Fibroblast of villous mesenchyme (primary cell): ENCODE measurements at regions not wholly inside any gene's neighbourhood (a gene's known extent, or its start where the extent isn't known, plus 50 kb on each side); places are given as distances from the start of the nearest gene placed in this dataset.

Experiments used
- DNase-seq: peaks from one replicate; pipeline ENCODE4 v3.0.0-alpha.2; 2010; ENCODE audit warnings: low read depth
- H3K4me3 ChIP-seq: 2 replicates; pipeline ENCODE4 v1.5.1; 2011; ENCODE audit warnings: low read depth, mild to moderate bottlenecking, low read length
- CTCF ChIP-seq: IDR thresholded peaks from 2 replicates; pipeline ENCODE4 v1.5.1; 2012; ENCODE audit warnings: low read depth, mild to moderate bottlenecking, low read length; ENCODE audit not compliant: insufficient read depth

DNA sequence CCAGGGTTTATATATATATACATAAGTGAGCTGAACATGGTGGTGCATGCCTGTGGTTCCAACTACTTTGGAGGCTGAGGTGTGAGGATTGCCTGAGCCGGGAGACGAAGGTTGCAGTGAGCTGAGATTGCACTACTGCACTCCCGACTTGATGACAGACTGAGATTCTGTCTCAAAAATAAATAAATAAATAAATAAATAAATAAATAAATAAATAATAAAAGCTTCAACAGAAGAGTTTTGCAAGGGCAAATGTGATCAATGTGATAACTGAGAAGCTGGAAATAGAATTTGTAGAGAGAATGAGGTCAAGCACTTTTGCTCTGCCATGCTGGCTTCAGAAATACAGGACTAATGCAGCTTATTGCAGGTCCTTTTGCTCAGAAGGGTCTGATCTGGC, 855.8 kb upstream of the PRMT6 start:
- H3K4me3 ChIP-seq = no peak overlapping the region
- DNase-seq = no peak
- no peak for TF ChIP-seq CTCF

- H3K4me3 ChIP-seq = no peak overlapping the region
- no peak for TF ChIP-seq CTCF
- no peak for DNase-seq
These were observed 849.3 kb upstream of the PRMT6 start for GRCh38 chr1:106207185-106207584.

DNA sequence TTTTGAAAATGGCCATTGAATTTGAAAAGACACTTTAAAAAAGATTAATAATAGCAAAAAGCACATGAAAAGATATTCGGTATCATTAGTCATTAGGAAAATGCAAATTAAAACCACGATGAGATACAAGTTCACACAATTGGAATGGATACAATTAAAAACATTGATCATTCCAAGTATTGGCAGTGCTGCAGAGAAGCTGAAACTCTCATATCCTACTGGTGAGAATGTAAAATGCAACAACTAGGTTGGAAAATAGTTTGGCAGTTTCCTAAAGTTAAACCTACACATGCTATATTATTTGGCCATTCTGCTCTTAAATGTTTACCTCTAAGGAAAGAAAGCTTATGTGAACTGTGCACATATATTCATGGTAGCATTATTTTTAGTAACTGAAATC, 838.7 kb upstream of the PRMT6 start:
- no peak for DNase-seq
- TF ChIP-seq CTCF = no peak
- no peak overlapping the region for H3K4me3 ChIP-seq

- TF ChIP-seq CTCF = no peak
- DNase-seq = no peak
- H3K4me3 ChIP-seq = no peak overlapping the region
These were observed 834.1 kb upstream of the PRMT6 start for GRCh38 chr1:106222403-106222802.

DNA sequence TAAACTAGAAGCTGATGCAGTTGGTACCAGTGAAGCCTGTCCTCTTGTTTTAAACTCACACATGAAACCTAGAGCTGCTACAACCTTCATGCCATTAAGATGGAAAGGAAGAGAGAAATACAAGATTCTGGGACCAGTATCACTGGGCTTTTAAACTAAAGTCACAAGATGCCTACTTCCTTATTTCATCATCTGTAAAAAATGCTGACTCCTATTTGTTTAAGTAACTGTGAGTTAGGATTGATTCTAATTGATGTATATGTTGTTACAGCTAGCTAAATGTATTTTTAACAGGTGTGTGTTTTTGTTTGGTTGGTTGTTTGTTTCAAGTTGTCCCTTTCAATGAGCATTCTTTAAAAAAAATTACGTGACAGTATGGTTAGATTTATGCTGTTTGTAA, 833.3 kb upstream of the PRMT6 start:
- no peak for TF ChIP-seq CTCF
- DNase-seq = no peak
- no peak overlapping the region for H3K4me3 ChIP-seq

- TF ChIP-seq CTCF = no peak
These were observed 832.0 kb upstream of the PRMT6 start for GRCh38 chr1:106224426-106224825.

GRCh38 chr1:106225403-106225802, 831.1 kb upstream of the PRMT6 start:
- no peak overlapping the region for H3K4me3 ChIP-seq
- no peak for TF ChIP-seq CTCF
- no peak for DNase-seq

More at GRCh38 chr1:106224426-106224825, 832.0 kb upstream of the PRMT6 start:
- H3K4me3 ChIP-seq = no peak overlapping the region
- DNase-seq = no peak
